A549 (cell line): ENCODE measurements at regions not wholly inside any gene's neighbourhood (a gene's known extent, or its start where the extent isn't known, plus 50 kb on each side); places are given as distances from the start of the nearest gene placed in this dataset.

ENCODE experiments used
- ATAC-seq, 2 experiments: fragments of 200-7000 bp in 1 of 2; fragments of >200 bp in 1 of 2; cut with Nextera tagmentation in 1 of 2; cut with Tn5 transposase in 1 of 2; 3 replicates each; pipeline versions ENCODE4 v1.8.0 to v1.9.1; 2018 to 2020; ENCODE audit warnings: mild to moderate bottlenecking in 1 of 2, moderate library complexity in 1 of 2
- CTCF ChIA-PET: fragments of 300-600 bp; sonication (Branson Sonifier 250); formaldehyde crosslinking; extraction: SDS; loops from one replicate; lab custom pipeline; 2021; ENCODE audit warnings: antibody characterized with exemption, inconsistent platforms; lab: Yijun Ruan, JAX
- POLR2A ChIA-PET: fragments of 350-600 bp; formaldehyde crosslinking; extraction: SDS; loops from one replicate; lab custom pipeline; 2021; ENCODE audit warnings: antibody characterized with exemption, inconsistent platforms; lab: Yijun Ruan, JAX
- DNase-seq, 2 experiments: peaks; one replicate each; pipeline versions ENCODE4 v3.0.0 to v3.0.0-alpha.2; 2011 to 2016; ENCODE audit warnings: low read depth in 1 of 2, low spot score in 1 of 2
- FAIRE-seq: peaks from 2 replicates; lab custom pipeline; 2011; peaks lifted over from hg19 to GRCh38; lab: Jason Lieb, UNC
- H3K27ac ChIP-seq, 2 experiments: fragments of >200 bp; sonication (Bioruptor Twin); formaldehyde crosslinking; 3 replicates each; pipeline ENCODE4 v1.5.1; 2016 to 2017
- H3K4me1 ChIP-seq: fragments of >200 bp; sonication (Bioruptor Twin); formaldehyde crosslinking; 3 replicates; pipeline ENCODE4 v1.6.1; 2016
- H3K4me2 ChIP-seq: fragments of >200 bp; sonication (Bioruptor Twin); formaldehyde crosslinking; 3 replicates; pipeline ENCODE4 v1.6.1; 2016
- H3K4me3 ChIP-seq: fragments of >200 bp; sonication (Bioruptor Twin); formaldehyde crosslinking; 3 replicates; pipeline ENCODE4 v1.5.1; 2016
- H3K9me3 ChIP-seq: fragments of >200 bp; sonication (Bioruptor Twin); formaldehyde crosslinking; 3 replicates; pipeline ENCODE4 v1.6.1; 2016
- BHLHE40 ChIP-seq: IDR thresholded peaks from 2 replicates; pipeline ENCODE4 v1.6.1; 2012; ENCODE audit warnings: low read depth, low read length, inconsistent platforms
- CBX2 ChIP-seq: fragments of 200-600 bp; sonication (generic); IDR thresholded peaks from 2 replicates; pipeline ENCODE4 v1.6.1; 2016; ENCODE audit warnings: low read depth, mild to moderate bottlenecking, borderline replicate concordance
- CHD2 ChIP-seq: fragments of 150-350 bp; IDR thresholded peaks from 2 replicates; pipeline ENCODE4 v1.6.1; 2014; ENCODE audit warnings: low read length; ENCODE audit not compliant: partially characterized antibody
- EHF ChIP-seq: fragments of 250-450 bp; sonication (Bioruptor Pico); IDR thresholded peaks from 2 replicates; pipeline ENCODE4 v1.5.0; 2020; ENCODE audit warnings: mild to moderate bottlenecking
- EHMT2 ChIP-seq: fragments of 200-600 bp; sonication (generic); IDR thresholded peaks from 2 replicates; pipeline ENCODE4 v1.6.1; 2016; ENCODE audit warnings: antibody characterized with exemption, low read depth, mild to moderate bottlenecking, moderate library complexity
- HDAC2 ChIP-seq: fragments of 200-600 bp; sonication (generic); IDR thresholded peaks from 2 replicates; pipeline ENCODE4 v1.6.1; 2016
- HOXB13 ChIP-seq: fragments of 250-450 bp; sonication (Bioruptor Pico); IDR thresholded peaks from 2 replicates; pipeline ENCODE4 v1.5.0; 2020; ENCODE audit warnings: low read depth, mild to moderate bottlenecking, moderate library complexity
- JUNB ChIP-seq: fragments of >200 bp; sonication (Bioruptor Twin); formaldehyde crosslinking; IDR thresholded peaks from 2 replicates; pipeline ENCODE4 v1.6.1; 2016
- KDM1A ChIP-seq: fragments of 200-600 bp; sonication (generic); IDR thresholded peaks from 2 replicates; pipeline ENCODE4 v1.6.1; 2016; ENCODE audit warnings: low read depth, mild to moderate bottlenecking
- KDM5A ChIP-seq: fragments of 200-600 bp; sonication (generic); IDR thresholded peaks from 2 replicates; pipeline ENCODE4 v1.6.1; 2016; ENCODE audit warnings: antibody characterized with exemption, mild to moderate bottlenecking
- MAZ ChIP-seq: fragments of 150-350 bp; IDR thresholded peaks from 2 replicates; pipeline ENCODE4 v1.6.1; 2014; ENCODE audit warnings: antibody characterized with exemption, low read depth, low read length, borderline replicate concordance
- MYC ChIP-seq: IDR thresholded peaks from 2 replicates; pipeline ENCODE4 v1.6.1; 2012; ENCODE audit warnings: mild to moderate bottlenecking, inconsistent platforms, low read length, improper control_type of control experiment, borderline replicate concordance
- POLR2A ChIP-seq: IDR thresholded peaks from 2 replicates; pipeline ENCODE4 v1.6.1; 2012; ENCODE audit warnings: mild to moderate bottlenecking, low read length
- RARB ChIP-seq: fragments of 250-450 bp; sonication (Bioruptor Pico); IDR thresholded peaks from 2 replicates; pipeline ENCODE4 v1.8.0; 2021; ENCODE audit warnings: mild to moderate bottlenecking, moderate library complexity
- RCOR1 ChIP-seq: fragments of 150-350 bp; IDR thresholded peaks from 2 replicates; pipeline ENCODE4 v1.6.1; 2014; ENCODE audit warnings: antibody characterized with exemption, low read length, low read depth
- TFCP2L1 ChIP-seq: fragments of 250-450 bp; sonication (Bioruptor Pico); IDR thresholded peaks from 2 replicates; pipeline ENCODE4 v1.5.0; 2021; ENCODE audit warnings: mild to moderate bottlenecking
- ZFP36 ChIP-seq: fragments of 450-650 bp; IDR thresholded peaks from 2 replicates; pipeline ENCODE4 v1.6.1; 2014; ENCODE audit warnings: borderline replicate concordance; ENCODE audit not compliant: partially characterized antibody
- WGBS: methylation state at CpG from one replicate; pipeline ENCODE4 v1.1.6; 2017; ENCODE audit errors: missing lambda C conversion rate; 5-methylcytosine and 5-hydroxymethylcytosine counted together
- TF ChIP-seq, protein P1 (sequence below): fragments of 150-350 bp; IDR thresholded peaks from 2 replicates; pipeline ENCODE4 v1.6.1; 2014; ENCODE audit warnings: low read depth, mild to moderate bottlenecking, low read length
- TF ChIP-seq, protein P2 (sequence below): fragments of 250-450 bp; sonication (Bioruptor Pico); IDR thresholded peaks from 2 replicates; pipeline ENCODE4 v1.5.0; 2021; ENCODE audit warnings: mild to moderate bottlenecking, moderate library complexity, borderline replicate concordance
- TF ChIP-seq, protein P3 (sequence below): fragments of >200 bp; sonication (Bioruptor Twin); formaldehyde crosslinking; IDR thresholded peaks from 3 replicates; pipeline ENCODE4 v1.6.1; 2016
- TF ChIP-seq, protein P4 (sequence below): fragments of >200 bp; sonication (Bioruptor Twin); formaldehyde crosslinking; IDR thresholded peaks from 2 replicates; pipeline ENCODE4 v1.6.1; 2016
- TF ChIP-seq, protein P5 (sequence below): fragments of 450-650 bp; IDR thresholded peaks from 2 replicates; pipeline ENCODE4 v1.6.1; 2014; ENCODE audit warnings: antibody characterized with exemption
- TF ChIP-seq, protein P6 (sequence below): fragments of 250-450 bp; sonication (Bioruptor Pico); IDR thresholded peaks from 2 replicates; pipeline ENCODE4 v1.5.0; 2020; ENCODE audit warnings: low read depth, mild to moderate bottlenecking, moderate library complexity

DNA sequence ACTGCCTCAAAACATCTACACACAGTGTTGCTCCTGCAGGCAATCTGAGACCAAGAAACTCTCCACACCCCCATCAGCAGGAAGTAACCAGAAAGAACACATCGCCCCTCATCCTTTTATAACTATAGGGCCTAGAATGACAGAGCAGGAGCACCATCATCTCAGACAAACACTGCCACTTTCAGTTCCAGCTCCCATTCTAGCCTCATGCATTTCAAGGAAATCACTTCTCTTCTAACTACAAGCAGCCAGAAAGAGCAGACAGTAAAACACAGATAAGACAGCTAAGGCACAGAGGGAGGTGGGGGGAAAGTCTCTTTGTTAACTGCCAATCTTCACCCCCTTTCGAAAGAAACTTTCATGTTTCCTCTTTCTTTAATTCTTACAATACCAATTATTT is 102.6 kb upstream of the TENT5D start:
- Histone ChIP-seq H3K4me1 (no peaks in the 10 kb centered on the region), H3K4me3 (no peak overlapping the region), H3K9me3 (no peaks in the 10 kb centered on the region), H3K27ac (no peak overlapping the region), H3K4me2 (no peak overlapping the region)
- ATAC-seq (no peak), DNase-seq (no peak), FAIRE-seq (no peak)
- TF ChIP-seq, protein P1, sequence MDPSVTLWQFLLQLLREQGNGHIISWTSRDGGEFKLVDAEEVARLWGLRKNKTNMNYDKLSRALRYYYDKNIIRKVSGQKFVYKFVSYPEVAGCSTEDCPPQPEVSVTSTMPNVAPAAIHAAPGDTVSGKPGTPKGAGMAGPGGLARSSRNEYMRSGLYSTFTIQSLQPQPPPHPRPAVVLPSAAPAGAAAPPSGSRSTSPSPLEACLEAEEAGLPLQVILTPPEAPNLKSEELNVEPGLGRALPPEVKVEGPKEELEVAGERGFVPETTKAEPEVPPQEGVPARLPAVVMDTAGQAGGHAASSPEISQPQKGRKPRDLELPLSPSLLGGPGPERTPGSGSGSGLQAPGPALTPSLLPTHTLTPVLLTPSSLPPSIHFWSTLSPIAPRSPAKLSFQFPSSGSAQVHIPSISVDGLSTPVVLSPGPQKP: no peak
- TF ChIP-seq MAZ: no peak
- no peak for TF ChIP-seq KDM5A
- no peak for TF ChIP-seq MYC
- TF ChIP-seq, protein P2, sequence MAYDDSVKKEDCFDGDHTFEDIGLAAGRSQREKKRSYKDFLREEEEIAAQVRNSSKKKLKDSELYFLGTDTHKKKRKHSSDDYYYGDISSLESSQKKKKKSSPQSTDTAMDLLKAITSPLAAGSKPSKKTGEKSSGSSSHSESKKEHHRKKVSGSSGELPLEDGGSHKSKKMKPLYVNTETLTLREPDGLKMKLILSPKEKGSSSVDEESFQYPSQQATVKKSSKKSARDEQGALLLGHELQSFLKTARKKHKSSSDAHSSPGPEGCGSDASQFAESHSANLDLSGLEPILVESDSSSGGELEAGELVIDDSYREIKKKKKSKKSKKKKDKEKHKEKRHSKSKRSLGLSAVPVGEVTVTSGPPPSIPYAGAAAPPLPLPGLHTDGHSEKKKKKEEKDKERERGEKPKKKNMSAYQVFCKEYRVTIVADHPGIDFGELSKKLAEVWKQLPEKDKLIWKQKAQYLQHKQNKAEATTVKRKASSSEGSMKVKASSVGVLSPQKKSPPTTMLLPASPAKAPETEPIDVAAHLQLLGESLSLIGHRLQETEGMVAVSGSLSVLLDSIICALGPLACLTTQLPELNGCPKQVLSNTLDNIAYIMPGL: no peak
- no peak for TF ChIP-seq RCOR1
- 68% methylated on average over 2 of the region's 2 CpGs for WGBS
- CTCF ChIA-PET: no interaction called here
- POLR2A ChIA-PET: no interaction called here

DNA sequence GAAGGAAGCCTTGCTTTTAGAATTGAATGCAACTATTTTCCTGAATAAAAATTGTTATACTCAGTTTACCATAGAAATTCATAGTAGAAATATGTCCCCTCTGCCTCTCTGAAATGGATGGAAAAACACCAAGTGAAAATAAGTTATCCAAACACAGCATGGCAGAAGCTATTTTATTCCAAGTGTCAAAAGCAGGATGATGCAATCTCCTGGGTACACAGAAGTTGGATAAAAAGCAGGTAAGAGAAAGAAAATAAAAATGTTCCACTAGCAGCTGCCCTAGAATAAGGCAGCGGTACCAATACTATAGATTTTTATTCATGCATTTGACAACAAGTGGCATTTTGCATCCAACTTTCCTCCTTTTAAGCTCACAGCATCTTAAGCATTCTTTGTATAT is 89.0 kb upstream of the TENT5D start:
- WGBS: 63% methylated on average over 1 of the region's 1 CpG
- CTCF ChIA-PET: no interaction called here
- ATAC-seq (no peak), FAIRE-seq (peak; percentile 46), DNase-seq (no peak)
- H3K4me1 ChIP-seq: no peaks in the 10 kb centered on the region
- H3K4me3 ChIP-seq: no peak overlapping the region
- no peak overlapping the region for H3K27ac ChIP-seq
- POLR2A ChIA-PET: no interaction called here
- H3K9me3 ChIP-seq: no peaks in the 10 kb centered on the region
- no peak overlapping the region for H3K4me2 ChIP-seq
- TF ChIP-seq, protein P2: no peak
- TF ChIP-seq HOXB13: no peak
- TF ChIP-seq, protein P3, sequence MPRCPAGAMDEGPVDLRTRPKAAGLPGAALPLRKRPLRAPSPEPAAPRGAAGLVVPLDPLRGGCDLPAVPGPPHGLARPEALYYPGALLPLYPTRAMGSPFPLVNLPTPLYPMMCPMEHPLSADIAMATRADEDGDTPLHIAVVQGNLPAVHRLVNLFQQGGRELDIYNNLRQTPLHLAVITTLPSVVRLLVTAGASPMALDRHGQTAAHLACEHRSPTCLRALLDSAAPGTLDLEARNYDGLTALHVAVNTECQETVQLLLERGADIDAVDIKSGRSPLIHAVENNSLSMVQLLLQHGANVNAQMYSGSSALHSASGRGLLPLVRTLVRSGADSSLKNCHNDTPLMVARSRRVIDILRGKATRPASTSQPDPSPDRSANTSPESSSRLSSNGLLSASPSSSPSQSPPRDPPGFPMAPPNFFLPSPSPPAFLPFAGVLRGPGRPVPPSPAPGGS: no peak

DNA sequence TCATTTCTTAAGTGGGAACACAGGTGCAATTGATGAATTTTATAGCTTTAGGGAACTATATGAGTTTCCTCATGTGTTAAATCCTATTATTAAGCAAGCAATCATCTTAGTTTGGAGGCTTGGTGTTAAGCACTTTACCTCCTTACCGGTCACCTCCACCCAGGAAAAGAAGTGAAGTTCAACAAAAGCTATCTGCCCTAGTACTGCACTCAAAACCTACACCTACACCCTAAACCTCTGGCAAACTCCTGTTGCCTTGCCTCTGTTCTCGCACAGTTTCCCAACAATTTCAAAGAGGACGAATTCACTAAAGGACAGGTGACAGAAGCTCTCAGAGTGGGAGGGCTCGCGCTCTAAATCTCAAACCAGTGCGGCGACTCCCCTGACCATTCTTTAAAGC is 85.7 kb upstream of the TENT5D start:
- peak; percentile 45 to 66; a peak in 3 of 6 replicates for ATAC-seq
- DNase-seq: no peak
- Histone ChIP-seq H3K9me3 (no peaks in the 10 kb centered on the region), H3K4me3 (peak overlapping the region; percentile 58), H3K4me1 (no peaks in the 10 kb centered on the region), H3K4me2 (peak overlapping the region; percentile 80), H3K27ac (peak overlapping the region; percentile 67 to 76; a peak in 4 of 6 replicates)
- CTCF ChIA-PET: interaction anchor here (0.6 to 0.7 kb wide), 2 partner anchors 49 to 89 kb away, joined by 3 read pairs; no protein-coding TSS in a partner anchor
- TF ChIP-seq BHLHE40 (no peak), MAZ (no peak), EHF (no peak), RCOR1 (no peak), CBX2 (no peak), TFCP2L1 (CRISPR knock-in tag) (no peak), KDM5A (no peak), KDM1A (no peak), POLR2A (no peak), RARB (CRISPR knock-in tag) (no peak), JUNB (no peak), EHMT2 (no peak), ZFP36 (no peak), HDAC2 (no peak), CHD2 (no peak)
- TF ChIP-seq, protein P1: no peak
- TF ChIP-seq, protein P4, sequence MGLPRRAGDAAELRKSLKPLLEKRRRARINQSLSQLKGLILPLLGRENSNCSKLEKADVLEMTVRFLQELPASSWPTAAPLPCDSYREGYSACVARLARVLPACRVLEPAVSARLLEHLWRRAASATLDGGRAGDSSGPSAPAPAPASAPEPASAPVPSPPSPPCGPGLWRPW: no peak
- TF ChIP-seq, protein P5, sequence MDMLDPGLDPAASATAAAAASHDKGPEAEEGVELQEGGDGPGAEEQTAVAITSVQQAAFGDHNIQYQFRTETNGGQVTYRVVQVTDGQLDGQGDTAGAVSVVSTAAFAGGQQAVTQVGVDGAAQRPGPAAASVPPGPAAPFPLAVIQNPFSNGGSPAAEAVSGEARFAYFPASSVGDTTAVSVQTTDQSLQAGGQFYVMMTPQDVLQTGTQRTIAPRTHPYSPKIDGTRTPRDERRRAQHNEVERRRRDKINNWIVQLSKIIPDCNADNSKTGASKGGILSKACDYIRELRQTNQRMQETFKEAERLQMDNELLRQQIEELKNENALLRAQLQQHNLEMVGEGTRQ: no peak
- TF ChIP-seq, protein P6, sequence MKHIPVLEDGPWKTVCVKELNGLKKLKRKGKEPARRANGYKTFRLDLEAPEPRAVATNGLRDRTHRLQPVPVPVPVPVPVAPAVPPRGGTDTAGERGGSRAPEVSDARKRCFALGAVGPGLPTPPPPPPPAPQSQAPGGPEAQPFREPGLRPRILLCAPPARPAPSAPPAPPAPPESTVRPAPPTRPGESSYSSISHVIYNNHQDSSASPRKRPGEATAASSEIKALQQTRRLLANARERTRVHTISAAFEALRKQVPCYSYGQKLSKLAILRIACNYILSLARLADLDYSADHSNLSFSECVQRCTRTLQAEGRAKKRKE: no peak
- POLR2A ChIA-PET: no interaction called here
- 38% methylated on average over 7 of the region's 7 CpGs for WGBS
- peak; percentile 51 for FAIRE-seq
